ENCODE measurements at regions not wholly inside any gene's neighbourhood (a gene's known extent, or its start where the extent isn't known, plus 50 kb on each side); places are given as distances from the start of the nearest gene placed in this dataset.

DNA sequence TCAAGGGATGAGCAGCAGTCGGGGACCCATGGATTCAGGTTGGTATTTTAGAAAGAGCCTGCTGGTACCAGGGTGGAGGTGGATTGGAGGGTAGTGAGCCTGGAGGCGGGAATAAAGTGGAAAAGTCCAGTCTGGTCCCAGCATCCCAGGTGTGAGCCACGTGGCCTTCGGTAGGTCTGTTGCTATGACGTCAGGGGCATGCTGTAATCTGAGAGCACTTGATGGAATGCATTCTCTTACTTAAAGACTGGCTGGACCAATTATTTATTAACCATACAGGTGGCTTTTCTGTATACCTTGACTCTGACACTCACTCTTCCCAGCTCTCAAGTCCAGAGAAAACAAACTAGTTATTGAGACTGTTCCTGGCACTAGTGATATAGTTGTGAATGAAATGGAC, 389.9 kb upstream of the RGMA start:
- WGBS, 2 donors, result 81 to 86% methylated on average over 5 of the region's 5 CpGs
- intact Hi-C loops (cut with DNase I; ENCODE audit: low total_unique reads), result no loop called here
- H3K4me3 ChIP-seq (ENCODE audit: low read depth, poor library complexity, severe bottlenecking), result no peak overlapping the region
- no peak for TF ChIP-seq POLR2A (IDR thresholded peaks at IDR 0.05)
- TF ChIP-seq, protein P1, sequence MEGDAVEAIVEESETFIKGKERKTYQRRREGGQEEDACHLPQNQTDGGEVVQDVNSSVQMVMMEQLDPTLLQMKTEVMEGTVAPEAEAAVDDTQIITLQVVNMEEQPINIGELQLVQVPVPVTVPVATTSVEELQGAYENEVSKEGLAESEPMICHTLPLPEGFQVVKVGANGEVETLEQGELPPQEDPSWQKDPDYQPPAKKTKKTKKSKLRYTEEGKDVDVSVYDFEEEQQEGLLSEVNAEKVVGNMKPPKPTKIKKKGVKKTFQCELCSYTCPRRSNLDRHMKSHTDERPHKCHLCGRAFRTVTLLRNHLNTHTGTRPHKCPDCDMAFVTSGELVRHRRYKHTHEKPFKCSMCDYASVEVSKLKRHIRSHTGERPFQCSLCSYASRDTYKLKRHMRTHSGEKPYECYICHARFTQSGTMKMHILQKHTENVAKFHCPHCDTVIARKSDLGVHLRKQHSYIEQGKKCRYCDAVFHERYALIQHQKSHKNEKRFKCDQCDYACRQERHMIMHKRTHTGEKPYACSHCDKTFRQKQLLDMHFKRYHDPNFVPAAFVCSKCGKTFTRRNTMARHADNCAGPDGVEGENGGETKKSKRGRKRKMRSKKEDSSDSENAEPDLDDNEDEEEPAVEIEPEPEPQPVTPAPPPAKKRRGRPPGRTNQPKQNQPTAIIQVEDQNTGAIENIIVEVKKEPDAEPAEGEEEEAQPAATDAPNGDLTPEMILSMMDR (IDR thresholded peaks at IDR 0.05), result no peak
- no peak for DNase-seq (ENCODE audit: low spot score in 2 of 2)

GRCh38 chr15:93477721-93478120, 388.7 kb upstream of the RGMA start:
- 60 to 76% methylated on average over 4 of the region's 4 CpGs for WGBS, 2 donors

DNA sequence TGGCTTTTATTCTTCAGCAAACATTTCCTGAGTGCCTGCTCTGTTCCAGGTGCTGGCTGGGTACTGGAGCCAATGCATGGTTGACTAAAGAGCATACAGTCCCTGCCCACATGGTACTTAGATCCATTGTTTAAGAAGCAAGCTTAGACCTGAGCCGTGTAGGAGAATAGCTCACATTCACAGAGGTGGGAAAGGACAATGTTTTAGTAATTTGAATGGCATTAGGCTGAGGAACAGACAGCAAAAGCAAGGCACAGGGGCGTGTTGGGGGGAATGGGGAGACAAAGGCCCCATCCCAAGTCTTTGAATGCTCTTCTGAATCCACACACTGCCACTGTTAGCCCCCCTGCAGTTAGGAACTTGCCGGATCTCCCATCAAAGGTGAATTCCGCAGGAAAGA, 388.2 kb upstream of the RGMA start:
- no peak for DNase-seq (ENCODE audit: low spot score in 2 of 2)
- no peak for TF ChIP-seq POLR2A (IDR thresholded peaks at IDR 0.05)
- TF ChIP-seq, protein P1 (IDR thresholded peaks at IDR 0.05), result no peak
- intact Hi-C loops (cut with DNase I; ENCODE audit: low total_unique reads), result no loop called here
- H3K4me3 ChIP-seq (ENCODE audit: low read depth, poor library complexity, severe bottlenecking), result no peak overlapping the region
- WGBS, 2 donors, result 44 to 53% methylated on average over 4 of the region's 4 CpGs

More at GRCh38 chr15:93477721-93478120, 388.7 kb upstream of the RGMA start:
- H3K4me3 ChIP-seq (ENCODE audit: low read depth, poor library complexity, severe bottlenecking), result no peak overlapping the region
- no peak for TF ChIP-seq POLR2A (IDR thresholded peaks at IDR 0.05)
- TF ChIP-seq, protein P1 (IDR thresholded peaks at IDR 0.05), result no peak
- no peak for DNase-seq (ENCODE audit: low spot score in 2 of 2)
- intact Hi-C loops (cut with DNase I; ENCODE audit: low total_unique reads), result no loop called here

DNA sequence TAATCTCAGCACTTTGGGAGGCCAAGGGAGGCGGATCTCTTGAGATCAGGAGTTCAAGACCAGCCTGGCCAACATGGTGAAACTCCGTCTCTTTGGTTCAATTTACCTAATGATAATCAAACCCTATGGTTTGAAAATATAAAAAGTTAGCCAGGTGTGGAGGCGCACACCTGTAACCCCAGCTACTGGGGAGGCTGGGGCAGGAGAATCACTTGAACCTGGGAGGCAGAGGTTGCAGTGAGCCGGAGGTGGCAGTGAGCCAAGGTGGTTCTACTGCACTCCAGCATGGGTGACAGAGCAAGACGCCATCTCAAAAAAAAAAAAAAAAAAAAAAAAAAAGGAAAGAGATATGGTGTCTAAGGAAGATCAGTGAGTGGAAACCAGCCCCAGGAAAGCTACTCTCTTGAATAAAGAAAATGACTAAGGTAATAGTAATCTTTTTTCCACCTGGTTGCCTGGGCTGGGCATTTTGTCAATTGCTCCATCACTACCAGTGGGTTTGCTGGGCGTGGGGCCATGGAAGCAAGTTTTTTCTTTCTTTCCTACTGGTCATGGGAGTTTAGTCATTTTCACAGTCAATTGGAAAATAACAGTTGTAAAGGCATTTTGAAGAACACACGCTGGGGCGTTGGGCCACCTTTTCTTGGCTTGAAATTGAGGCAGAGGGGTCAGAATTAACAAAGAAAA, 387.6 kb upstream of the RGMA start:
- TF ChIP-seq, protein P1 (IDR thresholded peaks at IDR 0.05), result no peak
- TF ChIP-seq POLR2A (IDR thresholded peaks at IDR 0.05), result no peak
- 73 to 74% methylated on average over 8 of the region's 8 CpGs for WGBS, 2 donors
- intact Hi-C loops (cut with DNase I; ENCODE audit: low total_unique reads), result no loop called here

GRCh38 chr15:93474728-93475127, 385.7 kb upstream of the RGMA start:
- no peak for DNase-seq (ENCODE audit: low spot score in 2 of 2)
- H3K4me3 ChIP-seq (ENCODE audit: low read depth, poor library complexity, severe bottlenecking), result no peak overlapping the region
- TF ChIP-seq, protein P1 (IDR thresholded peaks at IDR 0.05), result no peak
- no peak for TF ChIP-seq POLR2A (IDR thresholded peaks at IDR 0.05)
- WGBS, 2 donors, result 88 to 90% methylated on average over 9 of the region's 9 CpGs
- intact Hi-C loops (cut with DNase I; ENCODE audit: low total_unique reads), result no loop called here

More for the DNA sequence above, 387.6 kb upstream of the RGMA start:
- no peak overlapping the region for H3K4me3 ChIP-seq (ENCODE audit: low read depth, poor library complexity, severe bottlenecking)
- DNase-seq (ENCODE audit: low spot score in 2 of 2), result no peak

DNA sequence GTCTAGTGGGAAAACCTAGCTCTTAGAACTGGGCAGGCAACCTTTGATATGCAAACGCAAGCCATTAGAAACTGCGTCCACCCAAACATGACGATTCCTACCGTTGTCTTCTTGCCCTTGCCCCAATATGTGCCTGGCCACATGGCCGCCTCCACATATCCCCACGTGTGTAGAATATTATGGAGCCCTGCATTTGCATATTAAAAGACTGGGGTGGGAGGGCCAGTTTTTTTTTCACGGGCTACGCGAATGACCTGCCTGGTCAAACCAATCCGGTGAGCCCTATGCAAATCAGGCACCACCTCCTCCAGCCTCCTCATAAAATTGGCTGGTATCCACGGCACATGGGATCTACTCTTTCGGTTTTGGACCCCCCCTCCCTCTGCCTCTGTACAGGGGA, 381.0 kb upstream of the RGMA start:
- no peak for DNase-seq (ENCODE audit: low spot score in 2 of 2)
- TF ChIP-seq, protein P1 (IDR thresholded peaks at IDR 0.05), result no peak
- TF ChIP-seq POLR2A (IDR thresholded peaks at IDR 0.05), result no peak
- intact Hi-C loops (cut with DNase I; ENCODE audit: low total_unique reads), result no loop called here
- no peak overlapping the region for H3K4me3 ChIP-seq (ENCODE audit: low read depth, poor library complexity, severe bottlenecking)
- 90 to 91% methylated on average over 12 of the region's 12 CpGs for WGBS, 2 donors
